ENCODE measurements at regions not wholly inside any gene's neighbourhood (a gene's known extent, or its start where the extent isn't known, plus 50 kb on each side); places are given as distances from the start of the nearest gene placed in this dataset.

DNA sequence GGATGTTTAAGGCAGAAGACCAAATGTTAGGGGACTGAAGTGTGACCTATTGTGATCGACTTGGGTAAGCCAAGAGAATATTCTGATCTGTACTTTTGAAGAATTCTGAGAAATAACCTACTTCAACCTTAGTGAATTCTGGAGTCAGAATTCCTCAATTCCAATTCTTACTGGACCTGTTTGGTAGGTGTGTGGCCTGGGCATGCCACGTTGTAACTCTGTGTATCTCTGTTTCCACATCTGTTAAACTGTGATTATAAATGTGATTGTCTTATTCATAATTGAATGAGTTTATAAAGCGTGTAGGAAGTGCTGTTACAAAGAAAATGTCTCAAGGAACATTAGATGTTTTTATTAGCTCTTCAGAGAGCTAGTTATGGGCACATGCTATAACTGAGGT is 64.5 kb downstream of the TUSC1 start:
- no peak overlapping the region for H3K4me3 Mint-ChIP-seq
- no peaks in the 10 kb centered on the region for H3K36me3 Mint-ChIP-seq (ENCODE audit: low read depth)
- TF ChIP-seq, protein P1, sequence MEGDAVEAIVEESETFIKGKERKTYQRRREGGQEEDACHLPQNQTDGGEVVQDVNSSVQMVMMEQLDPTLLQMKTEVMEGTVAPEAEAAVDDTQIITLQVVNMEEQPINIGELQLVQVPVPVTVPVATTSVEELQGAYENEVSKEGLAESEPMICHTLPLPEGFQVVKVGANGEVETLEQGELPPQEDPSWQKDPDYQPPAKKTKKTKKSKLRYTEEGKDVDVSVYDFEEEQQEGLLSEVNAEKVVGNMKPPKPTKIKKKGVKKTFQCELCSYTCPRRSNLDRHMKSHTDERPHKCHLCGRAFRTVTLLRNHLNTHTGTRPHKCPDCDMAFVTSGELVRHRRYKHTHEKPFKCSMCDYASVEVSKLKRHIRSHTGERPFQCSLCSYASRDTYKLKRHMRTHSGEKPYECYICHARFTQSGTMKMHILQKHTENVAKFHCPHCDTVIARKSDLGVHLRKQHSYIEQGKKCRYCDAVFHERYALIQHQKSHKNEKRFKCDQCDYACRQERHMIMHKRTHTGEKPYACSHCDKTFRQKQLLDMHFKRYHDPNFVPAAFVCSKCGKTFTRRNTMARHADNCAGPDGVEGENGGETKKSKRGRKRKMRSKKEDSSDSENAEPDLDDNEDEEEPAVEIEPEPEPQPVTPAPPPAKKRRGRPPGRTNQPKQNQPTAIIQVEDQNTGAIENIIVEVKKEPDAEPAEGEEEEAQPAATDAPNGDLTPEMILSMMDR (IDR thresholded peaks at IDR 0.05), result no peak
- Histone ChIP-seq H3K27ac (ENCODE audit: low read depth in 1 of 2, low read length in 2 of 2) (no peak overlapping the region), H3K4me3 (ENCODE audit: low read length) (no peak overlapping the region), H3K27me3 (ENCODE audit: control insufficient read depth in 1 of 2, insufficient read depth in 2 of 2, low read length in 2 of 2) (no peaks in the 10 kb centered on the region), H3K4me1 (ENCODE audit: insufficient read depth, low read length) (no peaks in the 10 kb centered on the region), H3K36me3 (ENCODE audit: insufficient read depth, low read length) (no peaks in the 10 kb centered on the region), H3K9me3 (ENCODE audit: control insufficient read depth in 1 of 2, insufficient read depth in 1 of 2, low read length in 2 of 2) (peaks cover 0 to 7% of the 10 kb centered on the region in 2 experiments)
- DNase-seq (no peak), ATAC-seq (ENCODE audit: poor library complexity) (no peak)
- no peaks in the 10 kb centered on the region for H3K4me1 Mint-ChIP-seq (ENCODE audit: low read depth)
- POLR2A ChIA-PET, result no interaction called here
- no peak overlapping the region for H3K27ac Mint-ChIP-seq
- intact Hi-C loops (cut with DNase I, micrococcal nuclease), result no loop called here
- peaks cover 10% of the 10 kb centered on the region for H3K9me3 Mint-ChIP-seq
- CTCF ChIA-PET, result no interaction called here
- no peaks in the 10 kb centered on the region for H3K27me3 Mint-ChIP-seq

DNA sequence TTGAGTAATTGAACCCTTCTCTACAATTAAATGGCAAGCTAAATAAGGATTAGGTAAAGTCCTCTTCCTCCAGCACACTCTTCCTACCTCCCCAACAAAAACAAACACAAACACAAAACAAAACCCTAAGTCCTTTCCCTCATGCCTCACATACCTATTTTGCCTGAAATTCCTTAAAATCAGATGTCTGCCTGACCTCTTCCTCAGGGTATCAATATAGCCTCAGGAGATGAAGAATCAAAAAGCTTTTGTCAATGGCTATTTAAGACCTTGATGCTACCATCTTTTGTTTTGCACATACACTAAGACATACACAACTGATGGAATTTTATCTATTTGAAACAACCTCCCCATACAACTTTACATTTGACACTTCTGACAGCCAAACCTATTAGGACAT is 75.1 kb downstream of the TUSC1 start:
- no peak overlapping the region for H3K4me3 Mint-ChIP-seq
- peaks cover 9% of the 10 kb centered on the region for H3K9me3 Mint-ChIP-seq
- Histone ChIP-seq H3K4me1 (ENCODE audit: insufficient read depth, low read length) (no peaks in the 10 kb centered on the region), H3K27me3 (ENCODE audit: control insufficient read depth in 1 of 2, insufficient read depth in 2 of 2, low read length in 2 of 2) (no peaks in the 10 kb centered on the region), H3K27ac (ENCODE audit: low read depth in 1 of 2, low read length in 2 of 2) (no peak overlapping the region), H3K4me3 (ENCODE audit: low read length) (no peak overlapping the region), H3K36me3 (ENCODE audit: insufficient read depth, low read length) (no peaks in the 10 kb centered on the region), H3K9me3 (ENCODE audit: control insufficient read depth in 1 of 2, insufficient read depth in 1 of 2, low read length in 2 of 2) (no peaks in the 10 kb centered on the region)
- intact Hi-C loops (cut with DNase I, micrococcal nuclease), result no loop called here
- ATAC-seq (ENCODE audit: poor library complexity), result no peak
- no peaks in the 10 kb centered on the region for H3K4me1 Mint-ChIP-seq (ENCODE audit: low read depth)
- ChIA-PET CTCF (no interaction called here), POLR2A (no interaction called here)
- no peaks in the 10 kb centered on the region for H3K27me3 Mint-ChIP-seq
- TF ChIP-seq, protein P1 (IDR thresholded peaks at IDR 0.05), result no peak
- no peaks in the 10 kb centered on the region for H3K36me3 Mint-ChIP-seq (ENCODE audit: low read depth)
- H3K27ac Mint-ChIP-seq, result no peak overlapping the region
- DNase-seq, result no peak

GRCh38 chr9:25602400-25603044 is 75.7 kb downstream of the TUSC1 start:
- H3K4me1 Mint-ChIP-seq (ENCODE audit: low read depth), result no peaks in the 10 kb centered on the region
- H3K36me3 Mint-ChIP-seq (ENCODE audit: low read depth), result no peaks in the 10 kb centered on the region
- peaks cover 9% of the 10 kb centered on the region for H3K9me3 Mint-ChIP-seq
- intact Hi-C loops (cut with DNase I, micrococcal nuclease), result no loop called here
- no peak for ATAC-seq (ENCODE audit: poor library complexity)
- Histone ChIP-seq H3K27ac (ENCODE audit: low read depth in 1 of 2, low read length in 2 of 2) (no peak overlapping the region), H3K9me3 (ENCODE audit: control insufficient read depth in 1 of 2, insufficient read depth in 1 of 2, low read length in 2 of 2) (no peaks in the 10 kb centered on the region), H3K4me3 (ENCODE audit: low read length) (no peak overlapping the region), H3K4me1 (ENCODE audit: insufficient read depth, low read length) (no peaks in the 10 kb centered on the region), H3K27me3 (ENCODE audit: control insufficient read depth in 1 of 2, insufficient read depth in 2 of 2, low read length in 2 of 2) (no peaks in the 10 kb centered on the region), H3K36me3 (ENCODE audit: insufficient read depth, low read length) (no peaks in the 10 kb centered on the region)
- ChIA-PET POLR2A (no interaction called here), CTCF (no interaction called here)
- H3K4me3 Mint-ChIP-seq, result no peak overlapping the region
- TF ChIP-seq, protein P1 (IDR thresholded peaks at IDR 0.05), result no peak
- H3K27me3 Mint-ChIP-seq, result no peaks in the 10 kb centered on the region
- DNase-seq, result no peak
- H3K27ac Mint-ChIP-seq, result no peak overlapping the region

All from CD4-positive, alpha-beta T cell (primary cell).